HL-60 (cell line): ENCODE measurements at regions not wholly inside any gene's neighbourhood (a gene's known extent, or its start where the extent isn't known, plus 50 kb on each side); places are given as distances from the start of the nearest gene placed in this dataset.

ENCODE experiments used
- DNase-seq, 2 experiments: peaks; one replicate each; pipeline ENCODE4 v3.0.0-alpha.2; 2010 to 2020; ENCODE audit warnings: low read depth in 1 of 2, low spot score in 1 of 2
- H3K27ac ChIP-seq: fragments of 250-450 bp; sonication (Bioruptor Pico); replicated peaks from 2 replicates; pipeline ENCODE4 v1.5.1; 2020; ENCODE audit warnings: mild to moderate bottlenecking, moderate library complexity
- H3K27me3 ChIP-seq: fragments of 250-450 bp; sonication (Bioruptor Pico); 2 replicates; pipeline ENCODE4 v1.5.1; 2021; ENCODE audit warnings: mild to moderate bottlenecking, moderate library complexity; ENCODE audit not compliant: insufficient read depth, poor library complexity, severe bottlenecking
- H3K4me3 ChIP-seq: replicated peaks from 2 replicates; pipeline ENCODE4 v1.5.1; 2011; ENCODE audit warnings: mild to moderate bottlenecking, control low read depth, low read length; ENCODE audit not compliant: insufficient read depth
- GABPA ChIP-seq: IDR thresholded peaks from 2 replicates; pipeline ENCODE4 v1.6.1; 2012; ENCODE audit warnings: low read depth
- POLR2AphosphoS5 ChIP-seq: IDR thresholded peaks from 2 replicates; pipeline ENCODE4 v1.6.1; 2012; ENCODE audit warnings: low read depth
- SPI1 ChIP-seq: IDR thresholded peaks from 2 replicates; pipeline ENCODE4 v1.6.1; 2012; ENCODE audit warnings: low read depth, mild to moderate bottlenecking, borderline replicate concordance
- TF ChIP-seq, protein P1 (sequence below): IDR thresholded peaks from 2 replicates; pipeline ENCODE4 v1.6.1; 2012; ENCODE audit warnings: low read depth; ENCODE audit not compliant: insufficient replicate concordance
- TF ChIP-seq, protein P2 (sequence below): IDR thresholded peaks from one replicate; pipeline ENCODE4 v1.5.1; 2011; ENCODE audit warnings: low read length, control low read depth, inconsistent platforms; ENCODE audit not compliant: insufficient read depth

DNA sequence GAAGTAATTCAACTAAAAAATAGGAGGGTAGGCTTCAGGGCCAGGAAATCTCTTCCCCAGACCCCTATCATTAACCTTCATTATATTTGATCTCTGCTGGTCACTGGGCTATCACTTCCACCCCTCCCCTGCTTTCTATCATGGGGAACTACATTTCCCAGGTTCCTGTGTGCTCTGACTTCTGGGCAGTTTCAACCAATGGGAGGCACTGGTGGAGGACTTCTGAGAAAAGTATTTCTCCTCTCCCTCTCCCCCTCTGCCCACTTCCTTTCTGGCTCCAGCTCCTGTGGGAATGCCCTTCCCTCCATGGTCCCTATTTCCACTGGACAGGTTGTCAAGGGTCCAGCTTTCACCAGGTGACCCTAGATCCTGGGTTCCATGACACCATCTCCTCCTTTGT, 364.4 kb downstream of the C16orf95 start:
- Histone ChIP-seq H3K4me3 (no peak overlapping the region), H3K27ac (no peak overlapping the region), H3K27me3 (no peaks in the 10 kb centered on the region)
- TF ChIP-seq POLR2AphosphoS5: no peak
- TF ChIP-seq, protein P1, sequence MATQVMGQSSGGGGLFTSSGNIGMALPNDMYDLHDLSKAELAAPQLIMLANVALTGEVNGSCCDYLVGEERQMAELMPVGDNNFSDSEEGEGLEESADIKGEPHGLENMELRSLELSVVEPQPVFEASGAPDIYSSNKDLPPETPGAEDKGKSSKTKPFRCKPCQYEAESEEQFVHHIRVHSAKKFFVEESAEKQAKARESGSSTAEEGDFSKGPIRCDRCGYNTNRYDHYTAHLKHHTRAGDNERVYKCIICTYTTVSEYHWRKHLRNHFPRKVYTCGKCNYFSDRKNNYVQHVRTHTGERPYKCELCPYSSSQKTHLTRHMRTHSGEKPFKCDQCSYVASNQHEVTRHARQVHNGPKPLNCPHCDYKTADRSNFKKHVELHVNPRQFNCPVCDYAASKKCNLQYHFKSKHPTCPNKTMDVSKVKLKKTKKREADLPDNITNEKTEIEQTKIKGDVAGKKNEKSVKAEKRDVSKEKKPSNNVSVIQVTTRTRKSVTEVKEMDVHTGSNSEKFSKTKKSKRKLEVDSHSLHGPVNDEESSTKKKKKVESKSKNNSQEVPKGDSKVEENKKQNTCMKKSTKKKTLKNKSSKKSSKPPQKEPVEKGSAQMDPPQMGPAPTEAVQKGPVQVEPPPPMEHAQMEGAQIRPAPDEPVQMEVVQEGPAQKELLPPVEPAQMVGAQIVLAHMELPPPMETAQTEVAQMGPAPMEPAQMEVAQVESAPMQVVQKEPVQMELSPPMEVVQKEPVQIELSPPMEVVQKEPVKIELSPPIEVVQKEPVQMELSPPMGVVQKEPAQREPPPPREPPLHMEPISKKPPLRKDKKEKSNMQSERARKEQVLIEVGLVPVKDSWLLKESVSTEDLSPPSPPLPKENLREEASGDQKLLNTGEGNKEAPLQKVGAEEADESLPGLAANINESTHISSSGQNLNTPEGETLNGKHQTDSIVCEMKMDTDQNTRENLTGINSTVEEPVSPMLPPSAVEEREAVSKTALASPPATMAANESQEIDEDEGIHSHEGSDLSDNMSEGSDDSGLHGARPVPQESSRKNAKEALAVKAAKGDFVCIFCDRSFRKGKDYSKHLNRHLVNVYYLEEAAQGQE: no peak
- no peak for TF ChIP-seq SPI1
- TF ChIP-seq, protein P2, sequence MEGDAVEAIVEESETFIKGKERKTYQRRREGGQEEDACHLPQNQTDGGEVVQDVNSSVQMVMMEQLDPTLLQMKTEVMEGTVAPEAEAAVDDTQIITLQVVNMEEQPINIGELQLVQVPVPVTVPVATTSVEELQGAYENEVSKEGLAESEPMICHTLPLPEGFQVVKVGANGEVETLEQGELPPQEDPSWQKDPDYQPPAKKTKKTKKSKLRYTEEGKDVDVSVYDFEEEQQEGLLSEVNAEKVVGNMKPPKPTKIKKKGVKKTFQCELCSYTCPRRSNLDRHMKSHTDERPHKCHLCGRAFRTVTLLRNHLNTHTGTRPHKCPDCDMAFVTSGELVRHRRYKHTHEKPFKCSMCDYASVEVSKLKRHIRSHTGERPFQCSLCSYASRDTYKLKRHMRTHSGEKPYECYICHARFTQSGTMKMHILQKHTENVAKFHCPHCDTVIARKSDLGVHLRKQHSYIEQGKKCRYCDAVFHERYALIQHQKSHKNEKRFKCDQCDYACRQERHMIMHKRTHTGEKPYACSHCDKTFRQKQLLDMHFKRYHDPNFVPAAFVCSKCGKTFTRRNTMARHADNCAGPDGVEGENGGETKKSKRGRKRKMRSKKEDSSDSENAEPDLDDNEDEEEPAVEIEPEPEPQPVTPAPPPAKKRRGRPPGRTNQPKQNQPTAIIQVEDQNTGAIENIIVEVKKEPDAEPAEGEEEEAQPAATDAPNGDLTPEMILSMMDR: no peak
- TF ChIP-seq GABPA: no peak
- no peak for DNase-seq

DNA sequence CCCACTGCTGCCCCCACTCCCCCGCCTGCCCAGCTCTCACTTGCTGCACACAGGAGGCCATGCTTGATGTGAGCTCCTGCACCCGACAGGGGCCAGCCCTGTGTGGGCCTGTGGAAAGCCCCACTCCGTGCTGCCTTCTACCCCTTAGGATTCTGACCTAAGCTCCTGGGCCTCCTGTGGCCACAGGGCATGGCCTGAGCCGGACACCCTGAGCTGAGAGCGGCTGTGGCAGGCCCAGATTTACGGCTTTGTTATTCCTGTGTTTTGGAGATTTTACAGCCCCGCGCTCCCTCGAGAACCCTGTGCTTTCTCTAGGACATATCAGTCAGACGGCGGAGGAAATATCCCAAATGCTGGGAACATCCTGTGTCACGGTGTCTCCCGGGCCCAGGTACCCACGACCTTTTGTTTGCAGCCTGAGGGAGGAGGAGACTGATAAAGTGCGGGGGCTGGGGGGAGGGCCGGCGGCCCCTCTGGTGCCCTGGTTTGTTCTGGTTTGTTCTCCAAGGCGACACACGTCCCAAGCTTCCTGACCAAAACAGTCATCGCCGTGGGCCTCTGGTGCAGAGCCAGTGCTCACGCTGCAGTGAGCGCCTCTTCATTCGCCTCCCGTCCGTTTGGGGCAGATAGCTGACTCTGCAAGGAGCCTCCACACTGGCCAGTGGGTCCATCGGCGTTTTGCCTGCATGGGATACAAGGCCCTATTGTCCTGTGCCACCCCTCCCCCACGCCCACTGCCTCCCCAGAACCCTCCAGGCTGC, 363.4 kb downstream of the C16orf95 start:
- no peak overlapping the region for H3K4me3 ChIP-seq
- no peak overlapping the region for H3K27ac ChIP-seq
- no peak for DNase-seq
- TF ChIP-seq, protein P2: no peak
- no peak for TF ChIP-seq SPI1
- TF ChIP-seq, protein P1: no peak
- TF ChIP-seq POLR2AphosphoS5: no peak
- TF ChIP-seq GABPA: no peak
- H3K27me3 ChIP-seq: no peaks in the 10 kb centered on the region

DNA sequence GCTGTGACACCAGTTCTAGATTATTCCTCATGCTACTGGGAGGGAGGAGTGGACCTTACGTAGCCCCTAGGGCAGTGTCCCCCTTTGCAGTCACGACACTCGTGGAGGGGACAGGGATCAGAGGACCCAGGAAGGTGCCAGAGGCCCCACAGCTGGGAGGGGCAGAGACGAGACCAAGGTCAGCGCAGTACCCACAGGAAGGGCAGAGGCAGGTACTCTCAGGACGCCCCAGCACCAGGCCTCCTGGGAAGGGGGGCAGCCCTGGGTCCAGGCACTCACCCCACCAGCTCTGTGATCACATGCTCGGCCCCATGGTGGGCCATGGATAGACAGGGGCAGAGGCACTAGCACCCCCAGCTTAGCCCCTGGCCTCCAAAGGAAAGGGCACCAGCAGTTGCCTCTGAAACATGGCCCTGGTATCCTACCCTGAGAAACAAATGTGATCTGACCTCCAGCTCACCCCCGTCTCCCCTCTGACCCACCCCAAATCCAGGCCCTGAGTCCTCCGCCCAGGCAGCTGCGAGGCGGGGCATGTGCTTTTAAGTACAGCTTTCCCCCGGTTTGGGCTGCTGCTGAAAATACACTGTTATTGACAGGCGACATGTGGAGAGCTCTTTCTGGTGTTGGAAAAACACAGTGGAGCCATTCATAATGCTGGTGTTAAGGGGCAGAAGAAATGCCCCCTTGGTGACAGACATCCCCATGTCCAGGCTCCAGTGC, 361.9 kb downstream of the C16orf95 start:
- Histone ChIP-seq H3K27ac (no peak overlapping the region), H3K4me3 (no peak overlapping the region), H3K27me3 (no peaks in the 10 kb centered on the region)
- no peak for DNase-seq
- no peak for TF ChIP-seq SPI1
- TF ChIP-seq, protein P2: no peak
- TF ChIP-seq, protein P1: no peak
- no peak for TF ChIP-seq POLR2AphosphoS5
- no peak for TF ChIP-seq GABPA
